ENCODE measurements at regions not wholly inside any gene's neighbourhood (a gene's known extent, or its start where the extent isn't known, plus 50 kb on each side); places are given as distances from the start of the nearest gene placed in this dataset.
"Not testable (repeated sequence)": the region's sequence is repeated elsewhere in the genome, so short reads cannot be mapped to it uniquely, and the experiment has no call there.

- no peak for DNase-seq (ENCODE audit: low read depth)
Measured at GRCh38 chr20:60097285-60097684, 139.1 kb downstream of the CDH26 start.

GRCh38 chr20:60100780-60101179, 142.6 kb downstream of the CDH26 start:
- no peak for DNase-seq (ENCODE audit: low read depth)

DNA sequence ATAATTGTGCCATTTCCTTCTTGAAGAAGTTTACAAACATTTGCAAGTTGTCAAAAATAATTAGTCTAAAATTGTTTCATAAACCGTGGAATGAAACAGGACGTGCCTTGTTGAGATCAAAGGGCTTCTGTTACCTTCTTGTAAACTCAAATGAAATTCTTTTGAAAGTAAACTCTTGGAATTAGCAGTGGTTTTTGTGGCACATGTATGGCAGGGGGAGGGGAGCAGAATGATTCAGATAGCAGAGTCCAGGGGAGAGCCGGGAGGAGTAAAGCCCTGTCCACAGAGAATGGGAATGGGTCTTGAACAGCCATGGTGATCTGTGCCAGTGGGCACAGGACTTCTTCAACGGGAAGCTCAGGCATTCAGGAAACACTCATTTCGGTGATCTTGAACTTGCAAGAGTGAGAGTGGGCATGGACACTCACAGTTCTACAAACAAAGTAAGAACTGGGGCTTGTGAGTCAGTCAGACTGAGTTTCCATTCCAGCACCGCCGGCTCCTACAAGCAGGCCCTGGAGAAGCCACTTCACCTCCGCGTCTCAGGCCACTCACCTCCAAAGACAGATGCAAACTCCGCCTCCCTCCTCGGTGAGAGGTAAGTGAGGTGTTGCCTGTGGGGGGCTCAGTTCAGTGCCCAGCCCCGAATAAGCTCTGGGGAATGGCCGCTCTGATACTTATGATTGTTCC, 143.1 kb downstream of the CDH26 start:
- DNase-seq (ENCODE audit: low read depth): no peak

DNA sequence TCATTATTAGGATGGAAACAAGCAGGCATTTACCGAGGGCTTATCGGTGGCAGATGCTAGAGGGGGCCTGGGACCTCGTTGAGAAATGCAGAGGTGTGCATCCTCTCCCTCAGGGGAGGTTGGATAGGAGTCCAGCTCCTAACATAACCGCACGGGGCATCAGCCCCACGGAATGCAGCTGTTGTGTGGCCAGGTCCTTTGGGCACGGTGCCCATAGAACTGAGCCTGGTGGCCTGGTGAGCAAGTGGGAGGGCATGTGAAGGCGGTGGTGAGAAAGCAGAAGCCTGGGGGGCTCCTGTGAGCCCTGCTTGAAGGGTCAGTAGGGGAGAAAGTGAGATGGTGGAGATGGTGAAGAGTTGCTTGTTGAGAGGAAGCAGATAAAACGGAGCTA, 143.7 kb downstream of the CDH26 start:
- no peak for DNase-seq (ENCODE audit: low read depth)

GRCh38 chr20:60102665-60103210, 144.5 kb downstream of the CDH26 start:
- DNase-seq (ENCODE audit: low read depth): no peak

GRCh38 chr20:60104993-60105803, 147.0 kb downstream of the CDH26 start:
- no peak for DNase-seq (ENCODE audit: low read depth)

DNA sequence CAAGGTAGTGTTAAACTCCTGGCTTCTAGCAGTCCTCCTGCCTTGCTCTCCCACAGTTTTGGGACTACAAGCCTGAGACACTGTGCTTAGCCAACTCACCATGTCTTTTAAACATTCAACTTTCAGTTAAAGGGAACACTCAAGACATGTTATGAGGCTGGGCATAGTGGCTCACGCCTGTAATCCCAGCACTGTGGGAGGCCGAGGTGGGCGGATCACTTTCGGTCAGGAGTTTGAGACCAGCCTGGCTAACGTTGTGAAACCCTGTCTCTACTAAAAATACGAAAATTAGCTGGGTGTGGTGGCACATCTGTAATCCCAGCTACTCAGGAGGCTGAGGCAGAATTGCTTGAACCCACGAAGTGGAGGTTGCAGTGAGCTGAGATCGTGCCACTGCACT, 148.0 kb downstream of the CDH26 start:
- DNase-seq (ENCODE audit: low read depth): not testable (repeated sequence)

DNA sequence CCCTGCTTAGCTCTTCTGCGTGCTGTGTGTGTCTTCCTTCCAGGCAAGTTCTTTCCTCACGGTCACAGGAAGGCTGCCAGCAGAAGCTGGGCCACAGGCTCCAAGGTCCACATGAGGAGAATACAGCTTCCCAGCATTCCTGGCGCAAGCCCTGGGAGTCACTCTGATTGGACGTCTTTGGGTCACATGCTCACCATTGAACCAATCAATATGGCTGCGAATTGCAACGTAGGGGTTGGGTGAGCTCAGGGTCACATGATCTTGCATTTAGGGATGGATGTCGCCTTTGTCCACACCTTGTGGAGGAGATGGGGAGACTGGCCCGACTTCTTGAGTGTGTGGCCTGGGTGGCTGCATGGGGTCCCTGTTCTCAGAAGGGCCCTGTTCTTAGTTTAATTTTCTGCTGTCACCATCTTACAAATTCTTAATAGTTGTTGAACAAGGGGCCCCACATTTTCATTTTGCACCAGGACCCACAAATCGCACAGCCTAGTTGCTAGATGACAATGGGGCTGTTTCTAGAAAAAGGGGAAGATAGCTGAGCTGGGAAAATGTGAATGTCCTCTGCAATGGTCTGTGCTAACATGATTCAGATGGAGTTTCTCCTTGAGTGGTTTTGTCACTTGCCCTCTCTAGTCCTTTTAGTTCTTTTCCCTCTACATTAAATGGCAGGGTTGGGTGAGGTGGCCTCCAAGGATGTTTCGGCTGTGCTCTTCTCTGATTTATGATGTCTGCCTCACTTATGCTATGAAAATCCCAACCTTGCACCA, 149.6 kb downstream of the CDH26 start:
- DNase-seq (ENCODE audit: low read depth): no peak

DNA sequence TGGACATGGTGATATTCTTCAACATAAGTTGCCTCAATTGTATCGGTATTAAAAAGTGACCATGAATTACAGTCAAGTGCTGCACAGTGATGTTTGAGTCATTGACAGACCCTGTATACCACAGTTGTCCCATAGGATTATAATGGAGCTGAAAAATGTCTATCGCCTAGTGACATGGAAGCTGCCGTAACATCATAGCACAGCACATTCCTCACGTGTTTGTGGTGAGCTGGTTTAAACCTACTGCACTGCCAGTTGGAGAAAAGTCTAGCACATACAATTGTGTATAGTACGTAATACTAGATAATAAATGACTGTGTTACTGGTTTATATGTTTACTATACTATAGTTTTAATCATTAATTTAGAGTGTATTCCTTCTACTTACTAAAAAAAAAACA, 150.2 kb downstream of the CDH26 start:
- no peak for DNase-seq (ENCODE audit: low read depth)

DNA sequence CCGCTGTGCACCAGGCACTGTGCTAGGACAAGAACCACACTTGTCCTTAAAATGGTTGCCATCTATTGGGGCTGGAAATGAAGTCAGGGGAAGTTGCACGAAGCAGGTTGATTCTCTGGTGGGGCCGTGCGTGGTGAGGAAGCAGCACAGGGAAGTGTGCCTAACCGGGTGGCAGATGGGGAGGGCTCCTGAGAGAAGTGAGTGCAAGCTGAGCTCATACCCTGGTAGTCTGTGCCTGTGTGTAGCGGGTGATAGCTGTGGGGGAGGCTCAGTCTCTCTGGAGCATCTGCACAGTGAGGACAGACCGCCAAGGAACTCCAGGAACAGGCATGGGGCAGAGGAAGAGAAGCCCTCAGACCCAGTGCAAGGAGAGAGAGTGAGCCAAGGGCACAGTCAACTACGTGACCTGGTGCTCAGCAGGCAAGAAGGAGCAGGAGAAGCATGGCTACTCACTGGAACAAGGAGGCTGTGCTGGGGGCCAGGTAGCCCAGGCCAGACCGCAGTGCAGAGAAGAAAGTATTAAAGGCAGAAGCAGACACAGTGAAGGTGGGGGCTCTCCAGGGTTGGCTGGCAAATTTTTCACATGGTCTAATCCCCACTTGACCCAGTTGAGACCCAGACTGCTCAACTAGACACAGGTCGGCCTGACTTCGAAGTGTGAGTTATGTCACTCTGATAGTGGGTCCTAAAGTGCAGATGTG, 155.0 kb downstream of the CDH26 start:
- DNase-seq (ENCODE audit: low read depth): no peak

DNA sequence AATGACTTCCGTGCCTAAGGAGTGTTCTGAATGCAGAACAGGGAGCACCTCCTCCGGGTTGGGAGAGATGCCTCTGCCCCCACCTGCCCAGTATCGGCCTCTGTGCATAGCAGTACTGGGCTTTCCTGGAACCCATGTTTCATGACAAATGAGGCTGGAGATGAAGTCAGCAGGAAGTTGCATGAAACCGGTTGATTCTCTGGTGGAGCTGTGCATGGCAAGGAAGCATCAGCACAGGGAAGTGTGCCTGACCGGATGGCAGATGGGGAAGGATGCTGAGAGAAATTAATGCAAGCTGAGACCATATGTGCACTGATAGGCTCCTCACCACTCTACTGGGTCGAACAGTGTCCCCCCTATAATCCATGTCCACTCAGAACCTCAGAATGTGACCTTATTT, 155.5 kb downstream of the CDH26 start:
- DNase-seq (ENCODE audit: low read depth): no peak

DNA sequence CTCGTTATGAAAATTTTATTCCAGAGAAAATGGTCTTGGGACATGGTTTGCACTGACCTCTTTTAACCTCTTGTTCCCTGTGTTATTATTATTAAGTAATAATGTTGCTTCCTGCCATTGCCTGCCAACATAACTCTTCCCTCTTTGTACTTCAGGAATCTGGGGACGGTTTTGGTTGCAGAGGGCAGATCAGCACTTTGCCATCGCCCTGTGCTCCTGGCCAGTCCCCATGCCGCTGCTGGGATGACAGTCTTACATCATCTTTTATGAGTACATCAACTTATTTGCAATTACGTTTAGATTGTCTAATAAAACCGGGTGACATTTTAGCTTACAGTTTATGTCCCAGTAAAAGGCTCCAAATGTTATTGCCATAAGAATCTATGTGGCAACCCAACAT, 157.2 kb downstream of the CDH26 start:
- DNase-seq (ENCODE audit: low read depth): no peak

GRCh38 chr20:60116128-60116909, 158.1 kb downstream of the CDH26 start:
- DNase-seq (ENCODE audit: low read depth): no peak

GRCh38 chr20:60117065-60117464, 158.8 kb downstream of the CDH26 start:
- DNase-seq (ENCODE audit: low read depth): no peak

- no peak for DNase-seq (ENCODE audit: low read depth)
Measured at GRCh38 chr20:60121903-60122302, 163.7 kb downstream of the CDH26 start.

GRCh38 chr20:60122671-60123070, 164.4 kb downstream of the CDH26 start:
- no peak for DNase-seq (ENCODE audit: low read depth)

DNA sequence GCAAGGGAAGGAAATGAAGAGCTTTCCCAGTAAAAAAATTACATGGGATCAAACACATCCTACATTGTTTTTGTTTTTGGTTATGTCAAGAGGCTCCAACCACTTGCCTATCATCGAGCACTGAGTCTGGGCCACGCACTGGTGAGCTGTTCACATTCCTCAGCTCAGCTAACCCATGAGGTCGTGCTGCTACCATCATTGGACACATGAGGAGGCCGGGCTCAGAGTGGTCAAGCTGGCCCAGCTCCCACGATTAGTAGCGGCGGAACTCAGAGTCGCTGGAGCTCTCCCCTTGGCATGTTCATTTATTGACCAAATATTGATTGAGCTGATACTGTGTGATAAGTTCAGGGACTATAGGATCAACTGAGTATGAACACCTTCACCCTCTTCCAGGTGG, 164.9 kb downstream of the CDH26 start:
- no peak for DNase-seq (ENCODE audit: low read depth)

- DNase-seq (ENCODE audit: low read depth): no peak
Measured at GRCh38 chr20:60123652-60124051, 165.4 kb downstream of the CDH26 start.

- no peak for DNase-seq (ENCODE audit: low read depth)
Measured at GRCh38 chr20:60124776-60125381, 166.7 kb downstream of the CDH26 start.

DNA sequence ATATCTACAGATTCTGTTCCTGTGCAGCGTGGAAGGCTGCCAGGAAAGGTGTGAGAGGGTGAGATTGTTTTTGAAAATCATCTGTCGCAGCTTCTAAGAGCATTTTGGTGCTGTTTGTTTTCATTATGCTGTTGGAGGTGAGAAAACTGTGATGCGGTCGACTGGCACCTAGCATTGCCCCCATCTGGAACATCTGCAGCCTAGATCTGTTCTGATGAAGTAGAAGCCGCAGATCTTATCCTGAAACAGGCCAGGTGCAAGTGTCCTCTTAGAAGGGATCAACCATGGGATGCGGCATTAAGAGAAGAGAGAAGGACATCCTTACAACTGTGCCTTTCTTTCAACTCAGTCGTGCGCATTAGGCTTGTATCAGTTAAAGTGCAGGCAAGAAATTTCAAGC, 167.3 kb downstream of the CDH26 start:
- no peak for DNase-seq (ENCODE audit: low read depth)

DNA sequence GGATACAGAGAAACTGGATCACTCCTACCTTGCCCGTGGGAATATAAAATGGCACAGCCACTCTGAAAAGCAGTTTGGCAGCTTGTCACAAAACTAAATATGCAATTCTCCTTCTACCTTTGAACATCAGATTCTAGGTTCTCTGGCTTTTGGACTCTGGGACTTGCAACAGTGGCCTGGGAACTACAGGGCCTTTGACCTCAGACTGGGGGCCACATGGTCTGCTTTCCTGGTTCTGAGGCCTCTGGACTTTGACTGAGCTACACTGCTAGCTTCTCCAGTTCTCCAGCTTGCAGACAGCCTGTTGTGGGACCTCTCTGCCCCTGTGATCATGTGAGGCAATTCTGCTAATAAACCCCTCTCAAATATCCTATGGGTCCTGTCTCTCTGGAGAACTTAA, 168.8 kb downstream of the CDH26 start:
- no peak for DNase-seq (ENCODE audit: low read depth)
